ENCODE measurements at regions not wholly inside any gene's neighbourhood (a gene's known extent, or its start where the extent isn't known, plus 50 kb on each side); places are given as distances from the start of the nearest gene placed in this dataset.
A peak's percentile ranks its signal among the peaks of the same experiment; 100 is the strongest.

DNA sequence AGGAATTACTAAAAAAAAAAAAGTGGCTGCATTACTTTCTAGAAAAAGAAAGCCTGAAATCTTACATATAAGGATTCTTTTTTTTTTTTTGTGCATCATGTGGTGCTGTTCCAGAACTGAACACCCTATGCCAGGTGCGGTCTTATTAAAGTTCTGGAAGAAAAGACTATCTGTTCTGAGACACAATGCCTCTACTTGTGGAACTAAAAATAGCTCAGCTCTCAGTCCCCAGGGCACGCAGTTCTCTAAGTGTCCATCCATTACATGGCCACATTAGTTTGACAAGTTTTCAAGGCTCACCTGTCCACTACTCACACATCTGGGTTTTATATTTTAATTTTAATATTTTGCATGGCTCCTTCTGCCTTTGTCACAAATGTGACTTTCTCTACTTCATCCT, 126.6 kb upstream of the ADAMTS9 start:
- H3K9me3 ChIP-seq, result no peaks in the 10 kb centered on the region
- H2AFZ ChIP-seq (ENCODE audit: low read depth), result no peak overlapping the region
- H4K20me1 ChIP-seq (ENCODE audit: insufficient read depth), result no peaks in the 10 kb centered on the region
- H3K4me1 ChIP-seq (ENCODE audit: control insufficient read depth in 1 of 2, insufficient read depth in 2 of 2, low read depth in 1 of 2, low read length in 1 of 2), result peaks cover 10 to 36% of the 10 kb centered on the region in 2 experiments; a peak in 2 of 4 replicates
- H3K4me3 ChIP-seq (ENCODE audit: low read depth in 2 of 2, low read length in 1 of 2), result no peak overlapping the region
- no peak for TF ChIP-seq FOSL2 (IDR thresholded peaks at IDR 0.05; ENCODE audit: borderline replicate concordance, low read depth)
- no peak for TF ChIP-seq RFX5 (IDR thresholded peaks at IDR 0.05; ENCODE audit: low read length)
- no peak for TF ChIP-seq TAF1 (IDR thresholded peaks at IDR 0.05; ENCODE audit: borderline replicate concordance, low read depth, low read length)
- no peak for TF ChIP-seq MEF2A (IDR thresholded peaks at IDR 0.05; ENCODE audit: borderline replicate concordance, low read depth)
- no peak for TF ChIP-seq IRF3 (IDR thresholded peaks at IDR 0.05; ENCODE audit: low read depth, low read length)
- no peak for TF ChIP-seq POLR2AphosphoS5 (IDR thresholded peaks at IDR 0.05; ENCODE audit: low read depth, low read length)
- TF ChIP-seq, protein P1, sequence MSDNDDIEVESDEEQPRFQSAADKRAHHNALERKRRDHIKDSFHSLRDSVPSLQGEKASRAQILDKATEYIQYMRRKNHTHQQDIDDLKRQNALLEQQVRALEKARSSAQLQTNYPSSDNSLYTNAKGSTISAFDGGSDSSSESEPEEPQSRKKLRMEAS (IDR thresholded peaks at IDR 0.05; ENCODE audit: low read depth), result no peak
- TF ChIP-seq TEAD4 (IDR thresholded peaks at IDR 0.05; ENCODE audit: borderline replicate concordance, insufficient read depth), result no peak
- TF ChIP-seq FOXM1 (IDR thresholded peaks at IDR 0.05; ENCODE audit: low read depth), result no peak
- TF ChIP-seq TCF12 (IDR thresholded peaks at IDR 0.05), result no peak
- no peak for TF ChIP-seq GATA2 (CRISPR knock-in tag; IDR thresholded peaks at IDR 0.05)
- no peak for TF ChIP-seq RCOR1 (IDR thresholded peaks at IDR 0.05; ENCODE audit: low read length)
- TF ChIP-seq, protein P2, sequence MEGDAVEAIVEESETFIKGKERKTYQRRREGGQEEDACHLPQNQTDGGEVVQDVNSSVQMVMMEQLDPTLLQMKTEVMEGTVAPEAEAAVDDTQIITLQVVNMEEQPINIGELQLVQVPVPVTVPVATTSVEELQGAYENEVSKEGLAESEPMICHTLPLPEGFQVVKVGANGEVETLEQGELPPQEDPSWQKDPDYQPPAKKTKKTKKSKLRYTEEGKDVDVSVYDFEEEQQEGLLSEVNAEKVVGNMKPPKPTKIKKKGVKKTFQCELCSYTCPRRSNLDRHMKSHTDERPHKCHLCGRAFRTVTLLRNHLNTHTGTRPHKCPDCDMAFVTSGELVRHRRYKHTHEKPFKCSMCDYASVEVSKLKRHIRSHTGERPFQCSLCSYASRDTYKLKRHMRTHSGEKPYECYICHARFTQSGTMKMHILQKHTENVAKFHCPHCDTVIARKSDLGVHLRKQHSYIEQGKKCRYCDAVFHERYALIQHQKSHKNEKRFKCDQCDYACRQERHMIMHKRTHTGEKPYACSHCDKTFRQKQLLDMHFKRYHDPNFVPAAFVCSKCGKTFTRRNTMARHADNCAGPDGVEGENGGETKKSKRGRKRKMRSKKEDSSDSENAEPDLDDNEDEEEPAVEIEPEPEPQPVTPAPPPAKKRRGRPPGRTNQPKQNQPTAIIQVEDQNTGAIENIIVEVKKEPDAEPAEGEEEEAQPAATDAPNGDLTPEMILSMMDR (IDR thresholded peaks at IDR 0.05), result no peak
- TF ChIP-seq FOXJ3 (CRISPR knock-in tag; IDR thresholded peaks at IDR 0.05), result no peak
- no peak for TF ChIP-seq GABPA (IDR thresholded peaks at IDR 0.05; ENCODE audit: low read depth)
- no peak for TF ChIP-seq RXRA (IDR thresholded peaks at IDR 0.05; ENCODE audit: borderline replicate concordance, low read depth)
- TF ChIP-seq JUND (IDR thresholded peaks at IDR 0.05), result no peak
- TF ChIP-seq CHD2 (IDR thresholded peaks at IDR 0.05; ENCODE audit: low read length, partially characterized antibody), result no peak
- TF ChIP-seq, protein P3, sequence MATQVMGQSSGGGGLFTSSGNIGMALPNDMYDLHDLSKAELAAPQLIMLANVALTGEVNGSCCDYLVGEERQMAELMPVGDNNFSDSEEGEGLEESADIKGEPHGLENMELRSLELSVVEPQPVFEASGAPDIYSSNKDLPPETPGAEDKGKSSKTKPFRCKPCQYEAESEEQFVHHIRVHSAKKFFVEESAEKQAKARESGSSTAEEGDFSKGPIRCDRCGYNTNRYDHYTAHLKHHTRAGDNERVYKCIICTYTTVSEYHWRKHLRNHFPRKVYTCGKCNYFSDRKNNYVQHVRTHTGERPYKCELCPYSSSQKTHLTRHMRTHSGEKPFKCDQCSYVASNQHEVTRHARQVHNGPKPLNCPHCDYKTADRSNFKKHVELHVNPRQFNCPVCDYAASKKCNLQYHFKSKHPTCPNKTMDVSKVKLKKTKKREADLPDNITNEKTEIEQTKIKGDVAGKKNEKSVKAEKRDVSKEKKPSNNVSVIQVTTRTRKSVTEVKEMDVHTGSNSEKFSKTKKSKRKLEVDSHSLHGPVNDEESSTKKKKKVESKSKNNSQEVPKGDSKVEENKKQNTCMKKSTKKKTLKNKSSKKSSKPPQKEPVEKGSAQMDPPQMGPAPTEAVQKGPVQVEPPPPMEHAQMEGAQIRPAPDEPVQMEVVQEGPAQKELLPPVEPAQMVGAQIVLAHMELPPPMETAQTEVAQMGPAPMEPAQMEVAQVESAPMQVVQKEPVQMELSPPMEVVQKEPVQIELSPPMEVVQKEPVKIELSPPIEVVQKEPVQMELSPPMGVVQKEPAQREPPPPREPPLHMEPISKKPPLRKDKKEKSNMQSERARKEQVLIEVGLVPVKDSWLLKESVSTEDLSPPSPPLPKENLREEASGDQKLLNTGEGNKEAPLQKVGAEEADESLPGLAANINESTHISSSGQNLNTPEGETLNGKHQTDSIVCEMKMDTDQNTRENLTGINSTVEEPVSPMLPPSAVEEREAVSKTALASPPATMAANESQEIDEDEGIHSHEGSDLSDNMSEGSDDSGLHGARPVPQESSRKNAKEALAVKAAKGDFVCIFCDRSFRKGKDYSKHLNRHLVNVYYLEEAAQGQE (IDR thresholded peaks at IDR 0.05; ENCODE audit: low read depth, low read length), result no peak
- no peaks in the 10 kb centered on the region for H3K9me2 ChIP-seq
- H3K4me2 ChIP-seq, result no peak overlapping the region
- CTCF ChIA-PET, result interaction anchor here (1.0 to 1.6 kb wide), 2 partner anchors 12 to 16 kb away, joined by 4 read pairs; no protein-coding TSS in a partner anchor
- H3K79me2 ChIP-seq (ENCODE audit: insufficient read depth), result no peaks in the 10 kb centered on the region
- peak overlapping the region in 1 of 2 experiments; percentile 80; a peak in 2 of 4 replicates for H3K27ac ChIP-seq (ENCODE audit: low read depth in 2 of 2, low read length in 1 of 2)
- 87% methylated on average over 2 of the region's 2 CpGs for WGBS (ENCODE audit: low lambda C conversion rate)
- H3K27me3 ChIP-seq (ENCODE audit: insufficient read depth), result no peaks in the 10 kb centered on the region
- no peak for DNase-seq
- H3K36me3 ChIP-seq (replicated peaks in 1 of 2; ENCODE audit: control insufficient read depth in 1 of 2, insufficient read depth in 2 of 2, low read length in 1 of 2), result no peaks in the 10 kb centered on the region
- H3F3A ChIP-seq (replicated peaks; ENCODE audit: insufficient read depth), result no peaks in the 10 kb centered on the region
- POLR2A ChIA-PET, result interaction anchor here (0.6 kb wide), 1 partner anchor 239 kb away, joined by 3 read pairs; no protein-coding TSS in a partner anchor
- no peak overlapping the region for H3K9ac ChIP-seq
